ENCODE measurements at regions not wholly inside any gene's neighbourhood (a gene's known extent, or its start where the extent isn't known, plus 50 kb on each side); places are given as distances from the start of the nearest gene placed in this dataset.

DNA sequence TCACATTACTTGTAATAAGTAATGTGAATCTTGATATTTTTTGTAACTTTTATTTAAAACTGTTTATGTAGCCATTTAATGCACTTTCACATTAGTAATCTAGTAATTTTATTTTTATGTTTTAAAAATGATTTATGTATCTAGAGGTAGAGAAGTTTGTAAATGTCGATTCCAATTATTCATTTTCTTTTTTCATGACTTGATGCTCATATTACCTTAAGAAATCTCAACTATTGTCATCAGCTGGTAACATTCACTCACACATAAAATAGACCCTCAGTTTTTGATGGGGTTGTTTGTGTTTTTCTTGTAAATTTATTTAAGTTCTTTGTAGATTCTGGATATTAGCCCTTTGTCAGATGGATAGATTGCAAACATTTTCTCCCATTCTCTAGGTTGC, 351.7 kb upstream of the CDH7 start:
- TF ChIP-seq CTCF (conservative IDR thresholded peaks at IDR 0.05; ENCODE audit: low read length) (no peak), EZH2phosphoT487 (IDR thresholded peaks at IDR 0.05; ENCODE audit: borderline replicate concordance, low read depth, low read length) (no peak)
